CD4-positive, CD25-positive, alpha-beta regulatory T cell (primary cell): ENCODE measurements at regions not wholly inside any gene's neighbourhood (a gene's known extent, or its start where the extent isn't known, plus 50 kb on each side); places are given as distances from the start of the nearest gene placed in this dataset.
A peak's percentile ranks its signal among the peaks of the same experiment; 100 is the strongest.

Experiments used
- ATAC-seq, 2 donors: fragments of 150-1000 bp; cut with Tn5 transposase; one replicate each; pipeline ENCODE4 v1.10.0; 2021; ENCODE audit warnings: low read depth in 2 of 2, moderate number of reproducible peaks in 2 of 2, moderate library complexity in 1 of 2
- DNase-seq, 3 donors: peaks; one replicate each; pipeline versions ENCODE4 v3.0.0 to v3.0.0-alpha.2; 2012 to 2022; ENCODE audit warnings: mixed read lengths in 1 of 3
- H3K27ac ChIP-seq: one replicate; pipeline ENCODE4 v1.7.0; 2013; ENCODE audit warnings: mild to moderate bottlenecking, low read length; ENCODE audit not compliant: insufficient read depth, poor library complexity, severe bottlenecking
- H3K27me3 ChIP-seq: one replicate; pipeline ENCODE4 v1.7.0; 2013; ENCODE audit warnings: low read length; ENCODE audit not compliant: control insufficient read depth, insufficient read depth
- H3K36me3 ChIP-seq: one replicate; pipeline ENCODE4 v1.7.0; 2013; ENCODE audit warnings: mild to moderate bottlenecking, low read length, moderate library complexity; ENCODE audit not compliant: control insufficient read depth, insufficient read depth
- H3K4me1 ChIP-seq: 2 replicates; pipeline ENCODE4 v1.7.0; 2013; ENCODE audit warnings: mild to moderate bottlenecking, low read length; ENCODE audit not compliant: insufficient read depth, control insufficient read depth, poor library complexity, severe bottlenecking
- H3K4me3 ChIP-seq: one replicate; pipeline ENCODE4 v1.7.0; 2013; ENCODE audit warnings: low read depth, mild to moderate bottlenecking, low read length, moderate library complexity
- H3K9me3 ChIP-seq, 2 experiments: 1 replicate in 1 of 2; 2 replicates in 1 of 2; pipeline ENCODE4 v1.7.0; 2013; ENCODE audit warnings: low read length in 2 of 2, mild to moderate bottlenecking in 1 of 2, moderate library complexity in 1 of 2; ENCODE audit not compliant: control insufficient read depth in 2 of 2
- H3K27ac Mint-ChIP-seq, 3 donors: one replicate each; pipeline ENCODE4 v1.8.0; 2020 to 2022; ENCODE audit warnings: mild to moderate bottlenecking in 3 of 3, mixed read lengths in 3 of 3, moderate library complexity in 2 of 3
- H3K27me3 Mint-ChIP-seq: one replicate; pipeline ENCODE4 v1.8.0; 2022; ENCODE audit warnings: mild to moderate bottlenecking, mixed read lengths
- H3K36me3 Mint-ChIP-seq: one replicate; pipeline ENCODE4 v1.8.0; 2020; ENCODE audit warnings: mixed read lengths
- H3K4me1 Mint-ChIP-seq, 4 donors: one replicate each; pipeline ENCODE4 v1.8.0; 2020 to 2022; ENCODE audit warnings: mixed read lengths in 4 of 4, mild to moderate bottlenecking in 1 of 4
- H3K4me3 Mint-ChIP-seq, 4 donors: one replicate each; pipeline ENCODE4 v1.8.0; 2020 to 2022; ENCODE audit warnings: mild to moderate bottlenecking in 4 of 4, mixed read lengths in 4 of 4, moderate library complexity in 3 of 4
- H3K9me3 Mint-ChIP-seq, 7 donors: one replicate each; pipeline ENCODE4 v1.8.0; 2020 to 2022; ENCODE audit warnings: mixed read lengths in 7 of 7, mild to moderate bottlenecking in 3 of 7, moderate library complexity in 2 of 7

- H3K27me3 ChIP-seq = peaks cover 8% of the 10 kb centered on the region
- no peak for ATAC-seq
- H3K9me3 Mint-ChIP-seq = peaks cover 0 to 4% (median 0%) of the 10 kb centered on the region in 7 donors
- H3K36me3 Mint-ChIP-seq = no peaks in the 10 kb centered on the region
- peaks cover 0 to 1% of the 10 kb centered on the region in 2 experiments for H3K9me3 ChIP-seq
- peaks cover 9% of the 10 kb centered on the region for H3K4me1 ChIP-seq
- peaks cover 4% of the 10 kb centered on the region for H3K36me3 ChIP-seq
- no peak overlapping the region for H3K27ac Mint-ChIP-seq
- peaks cover 0 to 19% (median 5%) of the 10 kb centered on the region in 4 donors for H3K4me1 Mint-ChIP-seq
- H3K27me3 Mint-ChIP-seq = peaks cover 44% of the 10 kb centered on the region
- H3K4me3 ChIP-seq = no peak overlapping the region
- H3K4me3 Mint-ChIP-seq = no peak overlapping the region
- DNase-seq = no peak
- H3K27ac ChIP-seq = no peak overlapping the region
Observed at GRCh38 chr15:69743091-69743490, 290.5 kb downstream of the RPLP1 start.

DNA sequence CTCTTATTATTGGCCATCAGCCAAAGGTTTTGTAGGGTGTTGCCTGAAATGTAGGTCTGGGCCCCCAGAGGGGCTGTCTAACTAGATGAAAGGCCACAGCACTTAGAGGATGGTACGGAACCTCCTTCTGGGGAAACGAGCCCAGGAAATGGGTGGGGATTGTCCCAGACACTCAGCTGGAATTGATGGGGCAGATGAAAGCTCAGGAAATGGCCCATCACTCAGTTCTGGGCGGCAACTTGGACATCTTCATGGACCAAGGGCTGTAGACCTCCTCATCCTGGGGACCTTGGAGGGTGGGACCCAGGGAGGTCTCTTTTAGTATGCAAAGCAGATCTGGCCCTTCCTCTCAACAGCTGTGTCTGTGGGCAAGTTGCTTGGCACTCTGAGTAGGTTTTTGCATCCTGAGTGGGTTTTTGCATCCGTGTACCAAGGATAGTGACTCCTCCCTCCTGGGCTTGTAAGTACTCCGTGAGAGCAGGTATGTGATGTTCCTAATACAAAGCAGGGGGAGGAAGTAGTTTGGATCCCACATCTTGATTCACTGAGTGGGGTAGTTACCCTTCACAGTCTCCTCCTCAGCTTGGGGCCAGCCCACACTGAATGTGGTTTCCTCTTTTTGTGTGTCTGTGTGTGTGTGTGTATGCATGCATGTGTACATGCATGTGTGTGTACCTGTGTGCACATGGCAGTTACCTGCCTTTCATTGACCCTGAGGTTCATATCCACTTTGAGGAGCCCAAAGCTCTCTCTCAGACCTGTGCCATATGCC lies 292.0 kb downstream of the RPLP1 start:
- no peak overlapping the region for H3K27ac Mint-ChIP-seq
- H3K4me3 ChIP-seq = no peak overlapping the region
- H3K9me3 Mint-ChIP-seq = peaks cover 0 to 4% (median 0%) of the 10 kb centered on the region in 7 donors
- H3K4me3 Mint-ChIP-seq = no peak overlapping the region
- H3K4me1 Mint-ChIP-seq = peaks cover 0 to 19% (median 5%) of the 10 kb centered on the region in 4 donors
- H3K4me1 ChIP-seq = peaks cover 9% of the 10 kb centered on the region
- peak; percentile 10 to 14 for ATAC-seq
- peaks cover 4% of the 10 kb centered on the region for H3K36me3 ChIP-seq
- no peak overlapping the region for H3K27ac ChIP-seq
- no peak for DNase-seq
- peaks cover 37% of the 10 kb centered on the region for H3K27me3 Mint-ChIP-seq
- peaks cover 0 to 1% of the 10 kb centered on the region in 2 experiments for H3K9me3 ChIP-seq
- H3K36me3 Mint-ChIP-seq = no peaks in the 10 kb centered on the region
- H3K27me3 ChIP-seq = peaks cover 8% of the 10 kb centered on the region

- peaks cover 9% of the 10 kb centered on the region for H3K4me1 ChIP-seq
- H3K9me3 ChIP-seq = no peaks in the 10 kb centered on the region
- no peaks in the 10 kb centered on the region for H3K36me3 ChIP-seq
- Mint-ChIP-seq H3K27me3 (peaks cover 47% of the 10 kb centered on the region), H3K4me1 (peaks cover 0 to 38% (median 11%) of the 10 kb centered on the region in 4 donors), H3K27ac (no peak overlapping the region), H3K9me3 (peaks cover 0 to 3% (median 0%) of the 10 kb centered on the region in 7 donors), H3K36me3 (no peaks in the 10 kb centered on the region), H3K4me3 (no peak overlapping the region)
- DNase-seq = no peak
- no peak overlapping the region for H3K27ac ChIP-seq
- peaks cover 6% of the 10 kb centered on the region for H3K27me3 ChIP-seq
- no peak for ATAC-seq
- H3K4me3 ChIP-seq = no peak overlapping the region
Observed at GRCh38 chr15:69747193-69747592, 294.6 kb downstream of the RPLP1 start.

DNA sequence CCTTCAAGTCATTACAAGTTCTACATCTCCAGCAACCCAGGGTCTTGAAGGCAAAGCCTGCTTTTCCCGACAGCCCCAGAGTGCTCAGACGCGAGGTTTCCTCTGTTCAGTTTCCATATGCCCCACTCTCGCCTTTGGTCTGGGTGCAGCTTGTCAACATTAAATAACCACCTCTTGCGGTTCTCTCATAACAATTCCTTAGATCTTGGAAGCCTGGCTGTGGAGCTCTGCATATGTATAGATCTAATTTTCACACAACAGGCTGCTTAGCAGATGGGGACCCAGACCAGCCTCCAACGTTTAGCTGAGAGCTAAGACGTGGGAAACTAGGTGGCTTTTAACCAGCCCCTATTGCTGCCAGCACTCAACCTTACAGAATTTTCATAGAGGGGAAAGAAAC lies 295.5 kb downstream of the RPLP1 start:
- DNase-seq (no peak), ATAC-seq (no peak)
- Mint-ChIP-seq H3K36me3 (peaks cover 3% of the 10 kb centered on the region), H3K4me1 (peaks cover 0 to 38% (median 11%) of the 10 kb centered on the region in 4 donors), H3K27me3 (peaks cover 38% of the 10 kb centered on the region), H3K27ac (peak overlapping the region in 1 of 3 donors; percentile 60), H3K9me3 (peaks cover 0 to 5% (median 0%) of the 10 kb centered on the region in 7 donors), H3K4me3 (no peak overlapping the region)
- no peaks in the 10 kb centered on the region for H3K36me3 ChIP-seq
- peaks cover 9% of the 10 kb centered on the region for H3K4me1 ChIP-seq
- H3K4me3 ChIP-seq = no peak overlapping the region
- peaks cover 2 to 4% of the 10 kb centered on the region in 2 experiments for H3K9me3 ChIP-seq
- peaks cover 6% of the 10 kb centered on the region for H3K27me3 ChIP-seq
- H3K27ac ChIP-seq = no peak overlapping the region

DNA sequence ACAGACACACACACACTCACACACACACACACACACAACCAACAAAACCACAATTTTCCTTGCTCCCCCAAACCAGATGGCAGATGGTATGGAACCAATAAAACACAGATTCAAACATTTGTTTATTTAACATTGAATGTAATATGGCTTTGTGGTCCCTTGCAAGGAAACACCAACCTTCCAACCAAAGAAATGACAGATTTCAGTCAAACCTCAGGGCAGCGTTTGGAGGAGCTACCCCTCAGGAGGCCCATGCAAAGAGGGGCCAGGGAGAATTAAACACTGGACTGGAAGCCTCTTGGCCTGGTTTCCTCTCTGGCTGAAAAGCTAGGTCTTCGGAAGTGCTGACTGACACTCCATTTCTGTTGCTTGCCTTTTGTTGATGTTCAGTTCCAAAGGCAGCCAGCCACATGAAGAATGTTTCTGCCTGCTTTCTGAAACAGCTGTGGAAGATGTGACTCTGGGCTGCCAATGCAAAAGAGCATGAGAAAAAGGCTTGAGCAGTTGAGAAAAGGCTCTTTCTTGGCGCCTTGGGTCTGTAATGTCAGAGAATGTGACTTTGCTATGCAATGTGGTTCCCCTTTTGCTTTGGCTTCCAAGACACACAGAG lies 296.1 kb downstream of the RPLP1 start:
- H3K4me1 Mint-ChIP-seq = peaks cover 0 to 36% (median 12%) of the 10 kb centered on the region in 4 donors
- Histone ChIP-seq H3K36me3 (no peaks in the 10 kb centered on the region), H3K9me3 (peaks cover 7 to 9% of the 10 kb centered on the region in 2 experiments), H3K4me3 (no peak overlapping the region), H3K27me3 (peaks cover 6% of the 10 kb centered on the region), H3K4me1 (peaks cover 9% of the 10 kb centered on the region), H3K27ac (no peak overlapping the region)
- H3K27me3 Mint-ChIP-seq = peaks cover 33% of the 10 kb centered on the region
- peaks cover 3% of the 10 kb centered on the region for H3K36me3 Mint-ChIP-seq
- peaks cover 0 to 9% (median 0%) of the 10 kb centered on the region in 7 donors for H3K9me3 Mint-ChIP-seq
- H3K27ac Mint-ChIP-seq = peak overlapping the region in 1 of 3 donors; percentile 60
- DNase-seq (no peak), ATAC-seq (no peak)
- no peak overlapping the region for H3K4me3 Mint-ChIP-seq

- Histone ChIP-seq H3K4me3 (no peak overlapping the region), H3K4me1 (peaks cover 9% of the 10 kb centered on the region), H3K27me3 (peaks cover 6% of the 10 kb centered on the region), H3K27ac (no peak overlapping the region), H3K9me3 (peaks cover 9 to 10% of the 10 kb centered on the region in 2 experiments), H3K36me3 (no peaks in the 10 kb centered on the region)
- H3K9me3 Mint-ChIP-seq = peaks cover 0 to 10% (median 0%) of the 10 kb centered on the region in 7 donors
- H3K4me3 Mint-ChIP-seq = no peak overlapping the region
- peaks cover 3% of the 10 kb centered on the region for H3K36me3 Mint-ChIP-seq
- H3K4me1 Mint-ChIP-seq = peaks cover 0 to 36% (median 10%) of the 10 kb centered on the region in 4 donors
- peaks cover 30% of the 10 kb centered on the region for H3K27me3 Mint-ChIP-seq
- H3K27ac Mint-ChIP-seq = no peak overlapping the region
- DNase-seq (no peak), ATAC-seq (no peak)
Observed at GRCh38 chr15:69749274-69749673, 296.7 kb downstream of the RPLP1 start.

- Histone ChIP-seq H3K4me3 (no peak overlapping the region), H3K36me3 (no peaks in the 10 kb centered on the region), H3K27ac (no peak overlapping the region), H3K4me1 (peaks cover 10% of the 10 kb centered on the region), H3K27me3 (peaks cover 6% of the 10 kb centered on the region), H3K9me3 (peaks cover 9 to 10% of the 10 kb centered on the region in 2 experiments)
- ATAC-seq = peak in 1 of 2 donors; percentile 66
- DNase-seq = peak in 1 of 3 donors; percentile 57
- peaks cover 30% of the 10 kb centered on the region for H3K27me3 Mint-ChIP-seq
- H3K27ac Mint-ChIP-seq = peak overlapping the region in 1 of 3 donors; percentile 92
- H3K36me3 Mint-ChIP-seq = peaks cover 3% of the 10 kb centered on the region
- no peak overlapping the region for H3K4me3 Mint-ChIP-seq
- peaks cover 5 to 36% (median 12%) of the 10 kb centered on the region in 4 donors for H3K4me1 Mint-ChIP-seq
- H3K9me3 Mint-ChIP-seq = peaks cover 0 to 10% (median 0%) of the 10 kb centered on the region in 7 donors
Observed at GRCh38 chr15:69749797-69750196, 297.2 kb downstream of the RPLP1 start.
